SK-N-SH treated with all-trans-retinoic acid at 6 μM for 48 hours (cell line): ENCODE measurements at regions not wholly inside any gene's neighbourhood (a gene's known extent, or its start where the extent isn't known, plus 50 kb on each side); places are given as distances from the start of the nearest gene placed in this dataset.

Experiments used
- ATAC-seq: fragments of 200-7000 bp; cut with Tn5 transposase; 3 replicates; pipeline ENCODE4 v1.9.1; 2020; ENCODE audit warnings: mild to moderate bottlenecking, moderate library complexity
- BACH2 ChIP-seq: fragments of 250-450 bp; sonication (Bioruptor Pico); IDR thresholded peaks from 2 replicates; pipeline ENCODE4 v1.9.0; 2021; ENCODE audit warnings: mild to moderate bottlenecking, borderline replicate concordance
- CREB5 ChIP-seq: fragments of 250-450 bp; sonication (Bioruptor Pico); IDR thresholded peaks from 2 replicates; pipeline ENCODE4 v1.5.1; 2020; ENCODE audit warnings: low read depth, mild to moderate bottlenecking, moderate library complexity
- CSDC2 ChIP-seq: fragments of 250-450 bp; sonication (Bioruptor Pico); IDR thresholded peaks from 2 replicates; pipeline ENCODE4 v1.5.0; 2020; ENCODE audit warnings: mild to moderate bottlenecking, moderate library complexity
- ESRRG ChIP-seq: fragments of 250-450 bp; sonication (Bioruptor Pico); IDR thresholded peaks from 2 replicates; pipeline ENCODE4 v1.6.1; 2021; ENCODE audit warnings: mild to moderate bottlenecking
- GLIS3 ChIP-seq: fragments of 250-450 bp; sonication (Bioruptor Pico); IDR thresholded peaks from 2 replicates; pipeline ENCODE4 v1.5.0; 2020; ENCODE audit warnings: mild to moderate bottlenecking, moderate library complexity
- ISL1 ChIP-seq: fragments of 250-450 bp; sonication (Bioruptor Pico); IDR thresholded peaks from 2 replicates; pipeline ENCODE4 v2.1.2; 2022; ENCODE audit warnings: mild to moderate bottlenecking, moderate library complexity
- OSR1 ChIP-seq: fragments of 250-450 bp; sonication (Bioruptor Pico); IDR thresholded peaks from 2 replicates; pipeline ENCODE4 v1.8.0; 2022; ENCODE audit warnings: moderate library complexity, mild to moderate bottlenecking, inconsistent platforms
- POU6F1 ChIP-seq: fragments of 250-450 bp; sonication (Bioruptor Pico); IDR thresholded peaks from 2 replicates; pipeline ENCODE4 v1.8.0; 2021; ENCODE audit warnings: low read depth, mild to moderate bottlenecking, moderate library complexity, borderline replicate concordance
- PPARA ChIP-seq: fragments of 250-450 bp; sonication (Bioruptor Pico); IDR thresholded peaks from 2 replicates; pipeline ENCODE4 v1.5.0; 2020; ENCODE audit warnings: mild to moderate bottlenecking, borderline replicate concordance
- RARB ChIP-seq: fragments of 250-450 bp; sonication (Bioruptor Pico); IDR thresholded peaks from 2 replicates; pipeline ENCODE4 v1.8.0; 2021; ENCODE audit warnings: mild to moderate bottlenecking, moderate library complexity
- SNAI2 ChIP-seq: fragments of 250-450 bp; sonication (Bioruptor Pico); IDR thresholded peaks from 2 replicates; pipeline ENCODE4 v1.5.0; 2020; ENCODE audit warnings: mild to moderate bottlenecking, moderate library complexity
- TSHZ2 ChIP-seq: fragments of 250-450 bp; sonication (Bioruptor Pico); IDR thresholded peaks from 2 replicates; pipeline ENCODE4 v1.5.0; 2020; ENCODE audit warnings: mild to moderate bottlenecking, moderate library complexity
- ZC3H10 ChIP-seq: fragments of 250-450 bp; sonication (Bioruptor Pico); IDR thresholded peaks from 2 replicates; pipeline ENCODE4 v1.5.1; 2021; ENCODE audit warnings: mild to moderate bottlenecking, moderate library complexity
- ZFP30 ChIP-seq: fragments of 450-650 bp; formaldehyde crosslinking; IDR thresholded peaks from 2 replicates; pipeline ENCODE4 v1.5.0; 2022; ENCODE audit warnings: mild to moderate bottlenecking, moderate library complexity
- ZNF565 ChIP-seq: fragments of 450-650 bp; formaldehyde crosslinking; conservative IDR thresholded peaks from 2 replicates; pipeline ENCODE4 v1.5.0; 2020; ENCODE audit warnings: low read depth, mild to moderate bottlenecking, moderate library complexity
- ZNF70 ChIP-seq: fragments of 450-650 bp; formaldehyde crosslinking; IDR thresholded peaks from 2 replicates; pipeline ENCODE4 v1.5.0; 2020; ENCODE audit warnings: mild to moderate bottlenecking, moderate library complexity
- ZNF8 ChIP-seq: fragments of 450-650 bp; formaldehyde crosslinking; IDR thresholded peaks from 2 replicates; pipeline ENCODE4 v1.5.0; 2020; ENCODE audit warnings: mild to moderate bottlenecking, moderate library complexity
- TF ChIP-seq, protein P1 (sequence below): fragments of 250-450 bp; sonication (Bioruptor Pico); IDR thresholded peaks from 2 replicates; pipeline ENCODE4 v1.5.1; 2021; ENCODE audit warnings: mild to moderate bottlenecking, moderate library complexity
- TF ChIP-seq, protein P2 (sequence below): fragments of 250-450 bp; sonication (Bioruptor Pico); IDR thresholded peaks from 2 replicates; pipeline ENCODE4 v1.8.0; 2020; ENCODE audit warnings: mild to moderate bottlenecking, moderate library complexity, borderline replicate concordance

GRCh38 chr7:69452797-69453196 lies 145.5 kb upstream of the AUTS2 start (continued):
- no peak for TF ChIP-seq CREB5 (CRISPR knock-in tag)

GRCh38 chr7:69457595-69458504 lies 140.4 kb upstream of the AUTS2 start:
- no peak for TF ChIP-seq CREB5 (CRISPR knock-in tag)
- no peak for TF ChIP-seq PPARA
- no peak for TF ChIP-seq SNAI2 (CRISPR knock-in tag)
- TF ChIP-seq, protein P1, sequence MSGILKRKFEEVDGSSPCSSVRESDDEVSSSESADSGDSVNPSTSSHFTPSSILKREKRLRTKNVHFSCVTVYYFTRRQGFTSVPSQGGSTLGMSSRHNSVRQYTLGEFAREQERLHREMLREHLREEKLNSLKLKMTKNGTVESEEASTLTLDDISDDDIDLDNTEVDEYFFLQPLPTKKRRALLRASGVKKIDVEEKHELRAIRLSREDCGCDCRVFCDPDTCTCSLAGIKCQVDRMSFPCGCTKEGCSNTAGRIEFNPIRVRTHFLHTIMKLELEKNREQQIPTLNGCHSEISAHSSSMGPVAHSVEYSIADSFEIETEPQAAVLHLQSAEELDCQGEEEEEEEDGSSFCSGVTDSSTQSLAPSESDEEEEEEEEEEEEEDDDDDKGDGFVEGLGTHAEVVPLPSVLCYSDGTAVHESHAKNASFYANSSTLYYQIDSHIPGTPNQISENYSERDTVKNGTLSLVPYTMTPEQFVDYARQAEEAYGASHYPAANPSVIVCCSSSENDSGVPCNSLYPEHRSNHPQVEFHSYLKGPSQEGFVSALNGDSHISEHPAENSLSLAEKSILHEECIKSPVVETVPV: no peak
- no peak for TF ChIP-seq TSHZ2 (CRISPR knock-in tag)
- no peak for TF ChIP-seq BACH2 (CRISPR knock-in tag)
- TF ChIP-seq RARB (CRISPR knock-in tag): no peak
- TF ChIP-seq, protein P2, sequence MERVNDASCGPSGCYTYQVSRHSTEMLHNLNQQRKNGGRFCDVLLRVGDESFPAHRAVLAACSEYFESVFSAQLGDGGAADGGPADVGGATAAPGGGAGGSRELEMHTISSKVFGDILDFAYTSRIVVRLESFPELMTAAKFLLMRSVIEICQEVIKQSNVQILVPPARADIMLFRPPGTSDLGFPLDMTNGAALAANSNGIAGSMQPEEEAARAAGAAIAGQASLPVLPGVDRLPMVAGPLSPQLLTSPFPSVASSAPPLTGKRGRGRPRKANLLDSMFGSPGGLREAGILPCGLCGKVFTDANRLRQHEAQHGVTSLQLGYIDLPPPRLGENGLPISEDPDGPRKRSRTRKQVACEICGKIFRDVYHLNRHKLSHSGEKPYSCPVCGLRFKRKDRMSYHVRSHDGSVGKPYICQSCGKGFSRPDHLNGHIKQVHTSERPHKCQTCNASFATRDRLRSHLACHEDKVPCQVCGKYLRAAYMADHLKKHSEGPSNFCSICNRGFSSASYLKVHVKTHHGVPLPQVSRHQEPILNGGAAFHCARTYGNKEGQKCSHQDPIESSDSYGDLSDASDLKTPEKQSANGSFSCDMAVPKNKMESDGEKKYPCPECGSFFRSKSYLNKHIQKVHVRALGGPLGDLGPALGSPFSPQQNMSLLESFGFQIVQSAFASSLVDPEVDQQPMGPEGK (CRISPR knock-in tag): no peak
- TF ChIP-seq ZC3H10: no peak
- TF ChIP-seq POU6F1 (CRISPR knock-in tag): no peak
- no peak for TF ChIP-seq CSDC2
- no peak for TF ChIP-seq ZFP30 (CRISPR knock-in tag)
- TF ChIP-seq OSR1 (CRISPR knock-in tag): no peak
- TF ChIP-seq ESRRG (CRISPR knock-in tag): no peak
- no peak for TF ChIP-seq ISL1 (CRISPR knock-in tag)
- no peak for ATAC-seq

DNA sequence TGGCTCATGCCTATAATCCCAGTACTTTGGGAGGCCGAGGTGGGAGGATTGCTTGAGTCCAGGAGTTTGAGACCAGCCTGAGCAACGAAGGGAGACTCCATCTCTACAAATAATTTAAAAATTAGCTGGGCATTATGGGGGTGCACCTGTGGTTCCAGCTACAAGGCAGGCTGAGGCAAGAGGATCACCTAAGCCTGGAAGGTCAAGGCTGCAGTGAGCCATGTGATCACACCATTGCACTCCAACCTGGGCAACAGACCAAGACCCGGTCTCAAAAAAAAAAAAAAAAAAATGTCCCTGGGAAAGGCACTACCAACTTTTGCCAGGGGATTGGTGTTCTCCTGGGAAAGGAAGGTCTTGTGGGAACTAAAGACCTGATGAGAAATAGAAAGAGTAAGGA lies 134.2 kb upstream of the AUTS2 start:
- ATAC-seq: no peak
- TF ChIP-seq SNAI2 (CRISPR knock-in tag) (no peak), TSHZ2 (CRISPR knock-in tag) (no peak), ZNF8 (no peak), CSDC2 (no peak), ZNF70 (CRISPR knock-in tag) (no peak), ZNF565 (CRISPR knock-in tag) (no peak), GLIS3 (CRISPR knock-in tag) (no peak), BACH2 (CRISPR knock-in tag) (no peak), OSR1 (CRISPR knock-in tag) (no peak), ZC3H10 (no peak)
- TF ChIP-seq, protein P1: no peak
- TF ChIP-seq, protein P2 (CRISPR knock-in tag): no peak
